Suprapubic skin (tissue), 3 donors: ENCODE measurements at regions not wholly inside any gene's neighbourhood (a gene's known extent, or its start where the extent isn't known, plus 50 kb on each side); places are given as distances from the start of the nearest gene placed in this dataset.

Experiments used
- POLR2AphosphoS5 ChIP-seq, 3 donors: sonication (generic); formaldehyde crosslinking; IDR thresholded peaks; one replicate each; pipeline ENCODE4 v1.6.1; 2017; ENCODE audit warnings: antibody characterized with exemption in 3 of 3
- TF ChIP-seq, protein P1 (sequence below), 2 donors: fragments of 200-600 bp in 1 of 2; fragments of 450-650 bp in 1 of 2; sonication (generic) in 1 of 2; IDR thresholded peaks; one replicate each; pipeline ENCODE4 v1.5.1; 2016 to 2019; ENCODE audit warnings: antibody characterized with exemption in 2 of 2, mild to moderate bottlenecking in 1 of 2, moderate library complexity in 1 of 2

DNA sequence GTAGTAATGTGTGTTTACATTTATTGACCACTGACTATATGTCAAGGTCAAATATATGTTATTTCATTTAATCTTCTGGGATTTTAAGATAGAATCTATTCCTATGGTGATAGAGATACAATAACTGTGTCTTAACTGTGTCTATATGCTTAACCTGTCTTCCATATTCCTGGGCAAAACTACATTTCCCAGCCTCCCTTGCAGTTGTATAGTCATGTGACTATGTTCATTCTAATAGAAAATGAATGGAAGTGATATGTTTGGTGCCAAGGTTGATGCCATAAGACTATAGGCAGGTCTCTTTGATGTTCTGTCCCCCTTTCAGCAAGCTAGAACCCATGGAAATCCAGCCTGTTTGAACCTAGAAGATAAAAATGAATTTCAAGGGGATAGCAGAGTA lies 258.8 kb upstream of the PDZRN3 start:
- TF ChIP-seq POLR2AphosphoS5 (IDR thresholded peaks at IDR 0.05), result no peak
- TF ChIP-seq, protein P1, sequence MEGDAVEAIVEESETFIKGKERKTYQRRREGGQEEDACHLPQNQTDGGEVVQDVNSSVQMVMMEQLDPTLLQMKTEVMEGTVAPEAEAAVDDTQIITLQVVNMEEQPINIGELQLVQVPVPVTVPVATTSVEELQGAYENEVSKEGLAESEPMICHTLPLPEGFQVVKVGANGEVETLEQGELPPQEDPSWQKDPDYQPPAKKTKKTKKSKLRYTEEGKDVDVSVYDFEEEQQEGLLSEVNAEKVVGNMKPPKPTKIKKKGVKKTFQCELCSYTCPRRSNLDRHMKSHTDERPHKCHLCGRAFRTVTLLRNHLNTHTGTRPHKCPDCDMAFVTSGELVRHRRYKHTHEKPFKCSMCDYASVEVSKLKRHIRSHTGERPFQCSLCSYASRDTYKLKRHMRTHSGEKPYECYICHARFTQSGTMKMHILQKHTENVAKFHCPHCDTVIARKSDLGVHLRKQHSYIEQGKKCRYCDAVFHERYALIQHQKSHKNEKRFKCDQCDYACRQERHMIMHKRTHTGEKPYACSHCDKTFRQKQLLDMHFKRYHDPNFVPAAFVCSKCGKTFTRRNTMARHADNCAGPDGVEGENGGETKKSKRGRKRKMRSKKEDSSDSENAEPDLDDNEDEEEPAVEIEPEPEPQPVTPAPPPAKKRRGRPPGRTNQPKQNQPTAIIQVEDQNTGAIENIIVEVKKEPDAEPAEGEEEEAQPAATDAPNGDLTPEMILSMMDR (IDR thresholded peaks at IDR 0.05), result no peak
